ENCODE measurements at regions not wholly inside any gene's neighbourhood (a gene's known extent, or its start where the extent isn't known, plus 50 kb on each side); places are given as distances from the start of the nearest gene placed in this dataset.

DNA sequence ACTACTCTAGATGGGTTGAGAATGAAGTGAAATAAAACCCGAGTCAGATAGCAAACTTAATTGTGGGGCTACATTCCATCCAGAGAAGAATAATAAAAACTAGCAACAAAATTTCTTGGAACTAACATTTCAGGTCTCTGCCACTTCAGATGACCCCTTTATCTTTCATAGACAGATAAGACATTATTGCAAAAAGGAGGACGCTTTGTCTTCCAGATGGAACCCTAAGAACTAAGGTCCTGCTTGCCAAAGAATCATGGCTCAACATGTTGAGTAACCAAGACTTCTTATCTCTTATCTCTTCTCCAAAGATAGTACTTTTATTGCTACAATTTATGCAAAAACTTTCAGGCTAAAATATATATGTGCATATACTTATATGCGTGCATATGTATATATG lies 221.1 kb upstream of the PREP start:
- no peak overlapping the region for H3K4me3 ChIP-seq (replicated peaks in 1 of 3; ENCODE audit: insufficient read depth in 1 of 3, low read depth in 2 of 3, low read length in 3 of 3)
- H3K79me2 ChIP-seq (ENCODE audit: insufficient read depth, low read length) = no peaks in the 10 kb centered on the region
- in situ Hi-C loops (cut with HindIII; ENCODE audit: extremely low pct_ligation_motif_present, low pct_unique_long_range_greater_than_20kb) = no loop called here
- H3K9me3 ChIP-seq (ENCODE audit: low read length) = no peaks in the 10 kb centered on the region
- no TSS peak for BruUV-seq (replicated peaks)
- H3K36me3 ChIP-seq (replicated peaks in 1 of 2; ENCODE audit: control insufficient read depth in 1 of 2, insufficient read depth in 2 of 2, low read length in 2 of 2) = no peaks in the 10 kb centered on the region
- H3K4me2 ChIP-seq (ENCODE audit: low read depth, low read length) = no peak overlapping the region
- H3K9ac ChIP-seq (ENCODE audit: insufficient read depth, low read depth, low read length) = no peak overlapping the region
- no peaks in the 10 kb centered on the region for H3K4me1 ChIP-seq (ENCODE audit: insufficient read depth, low read length)
- intact Hi-C loops (cut with micrococcal nuclease; ENCODE audit: unreplicated experiment) = no loop called here
- TF ChIP-seq ZNF451 (CRISPR knock-in tag; IDR thresholded peaks at IDR 0.05) (no peak), ZNF431 (CRISPR knock-in tag; IDR thresholded peaks at IDR 0.05; ENCODE audit: borderline replicate concordance, low read depth) (no peak), ZNF256 (CRISPR knock-in tag; conservative IDR thresholded peaks at IDR 0.05) (no peak), PHF8 (CRISPR knock-in tag; IDR thresholded peaks at IDR 0.05) (no peak), ZNF749 (CRISPR knock-in tag; IDR thresholded peaks at IDR 0.05; ENCODE audit: borderline replicate concordance) (no peak), ZNF205 (CRISPR knock-in tag; IDR thresholded peaks at IDR 0.05) (no peak), HNRNPLL (IDR thresholded peaks at IDR 0.05; ENCODE audit: low read depth, low read length, poor library complexity, severe bottlenecking) (no peak)
- CTCF ChIA-PET (ENCODE audit: low intra/inter-chr PET ratio, low total read pairs) = no interaction called here
- no peak overlapping the region for H3K27ac ChIP-seq (ENCODE audit: extremely low read length, insufficient read depth, low read length)
- DNase-seq (ENCODE audit: low spot score) (no peak), FAIRE-seq (no peak), ATAC-seq (no peak)
- no peak overlapping the region for H2AFZ ChIP-seq (ENCODE audit: low read length)
- H4K20me1 ChIP-seq (ENCODE audit: insufficient read depth, low read length) = no peaks in the 10 kb centered on the region
- WGBS (ENCODE audit: low lambda C conversion rate) = 21% methylated on average over 3 of the region's 3 CpGs
- 0 out of 5 replicates have a peak, but pooled peaks cover 0 to 3% of the 10 kb centered on the region in 2 experiments for H3K27me3 ChIP-seq (ENCODE audit: control insufficient read depth in 1 of 2, insufficient read depth in 2 of 2, low read length in 2 of 2)
- POLR2A ChIA-PET = no interaction called here

- H3K27me3 ChIP-seq (ENCODE audit: control insufficient read depth in 1 of 2, insufficient read depth in 2 of 2, low read length in 2 of 2) = 0 out of 5 replicates have a peak, but pooled peaks cover 0 to 3% of the 10 kb centered on the region in 2 experiments
- no peak for FAIRE-seq
- no peak for DNase-seq (ENCODE audit: low spot score)
- no peaks in the 10 kb centered on the region for H3K36me3 ChIP-seq (replicated peaks in 1 of 2; ENCODE audit: control insufficient read depth in 1 of 2, insufficient read depth in 2 of 2, low read length in 2 of 2)
- WGBS (ENCODE audit: low lambda C conversion rate) = 0% methylated on average over 3 of the region's 3 CpGs
- no peak overlapping the region for H3K27ac ChIP-seq (ENCODE audit: extremely low read length, insufficient read depth, low read length)
- intact Hi-C loops (cut with micrococcal nuclease; ENCODE audit: unreplicated experiment) = no loop called here
- BruUV-seq (replicated peaks) = no TSS peak
- H3K4me1 ChIP-seq (ENCODE audit: insufficient read depth, low read length) = no peaks in the 10 kb centered on the region
- no peak for ATAC-seq
- H3K9ac ChIP-seq (ENCODE audit: insufficient read depth, low read depth, low read length) = no peak overlapping the region
- no peak overlapping the region for H3K4me2 ChIP-seq (ENCODE audit: low read depth, low read length)
- no peaks in the 10 kb centered on the region for H4K20me1 ChIP-seq (ENCODE audit: insufficient read depth, low read length)
- POLR2A ChIA-PET = no interaction called here
- no peaks in the 10 kb centered on the region for H3K9me3 ChIP-seq (ENCODE audit: low read length)
- H2AFZ ChIP-seq (ENCODE audit: low read length) = no peak overlapping the region
- CTCF ChIA-PET (ENCODE audit: low intra/inter-chr PET ratio, low total read pairs) = no interaction called here
- H3K79me2 ChIP-seq (ENCODE audit: insufficient read depth, low read length) = no peaks in the 10 kb centered on the region
- no peak overlapping the region for H3K4me3 ChIP-seq (replicated peaks in 1 of 3; ENCODE audit: insufficient read depth in 1 of 3, low read depth in 2 of 3, low read length in 3 of 3)
- in situ Hi-C loops (cut with HindIII; ENCODE audit: extremely low pct_ligation_motif_present, low pct_unique_long_range_greater_than_20kb) = no loop called here
- TF ChIP-seq, protein P1, sequence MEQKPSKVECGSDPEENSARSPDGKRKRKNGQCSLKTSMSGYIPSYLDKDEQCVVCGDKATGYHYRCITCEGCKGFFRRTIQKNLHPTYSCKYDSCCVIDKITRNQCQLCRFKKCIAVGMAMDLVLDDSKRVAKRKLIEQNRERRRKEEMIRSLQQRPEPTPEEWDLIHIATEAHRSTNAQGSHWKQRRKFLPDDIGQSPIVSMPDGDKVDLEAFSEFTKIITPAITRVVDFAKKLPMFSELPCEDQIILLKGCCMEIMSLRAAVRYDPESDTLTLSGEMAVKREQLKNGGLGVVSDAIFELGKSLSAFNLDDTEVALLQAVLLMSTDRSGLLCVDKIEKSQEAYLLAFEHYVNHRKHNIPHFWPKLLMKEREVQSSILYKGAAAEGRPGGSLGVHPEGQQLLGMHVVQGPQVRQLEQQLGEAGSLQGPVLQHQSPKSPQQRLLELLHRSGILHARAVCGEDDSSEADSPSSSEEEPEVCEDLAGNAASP (CRISPR knock-in tag; IDR thresholded peaks at IDR 0.05; ENCODE audit: borderline replicate concordance) = no peak
- TF ChIP-seq MXD4 (CRISPR knock-in tag; IDR thresholded peaks at IDR 0.05) = no peak
- no peak for TF ChIP-seq ZNF543 (CRISPR knock-in tag; IDR thresholded peaks at IDR 0.05)
- TF ChIP-seq ZNF331 (CRISPR knock-in tag; IDR thresholded peaks at IDR 0.05) = no peak
- TF ChIP-seq ZNF354B (CRISPR knock-in tag; IDR thresholded peaks at IDR 0.05) = no peak
- TF ChIP-seq FOXM1 (CRISPR knock-in tag; IDR thresholded peaks at IDR 0.05) = no peak
- TF ChIP-seq HOXA5 (CRISPR knock-in tag; IDR thresholded peaks at IDR 0.05) = no peak
- TF ChIP-seq KDM5B (CRISPR knock-in tag; IDR thresholded peaks at IDR 0.05; ENCODE audit: borderline replicate concordance) = no peak
- no peak for TF ChIP-seq HOXD1 (CRISPR knock-in tag; IDR thresholded peaks at IDR 0.05)
- TF ChIP-seq, protein P2, sequence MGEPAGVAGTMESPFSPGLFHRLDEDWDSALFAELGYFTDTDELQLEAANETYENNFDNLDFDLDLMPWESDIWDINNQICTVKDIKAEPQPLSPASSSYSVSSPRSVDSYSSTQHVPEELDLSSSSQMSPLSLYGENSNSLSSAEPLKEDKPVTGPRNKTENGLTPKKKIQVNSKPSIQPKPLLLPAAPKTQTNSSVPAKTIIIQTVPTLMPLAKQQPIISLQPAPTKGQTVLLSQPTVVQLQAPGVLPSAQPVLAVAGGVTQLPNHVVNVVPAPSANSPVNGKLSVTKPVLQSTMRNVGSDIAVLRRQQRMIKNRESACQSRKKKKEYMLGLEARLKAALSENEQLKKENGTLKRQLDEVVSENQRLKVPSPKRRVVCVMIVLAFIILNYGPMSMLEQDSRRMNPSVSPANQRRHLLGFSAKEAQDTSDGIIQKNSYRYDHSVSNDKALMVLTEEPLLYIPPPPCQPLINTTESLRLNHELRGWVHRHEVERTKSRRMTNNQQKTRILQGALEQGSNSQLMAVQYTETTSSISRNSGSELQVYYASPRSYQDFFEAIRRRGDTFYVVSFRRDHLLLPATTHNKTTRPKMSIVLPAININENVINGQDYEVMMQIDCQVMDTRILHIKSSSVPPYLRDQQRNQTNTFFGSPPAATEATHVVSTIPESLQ (CRISPR knock-in tag; conservative IDR thresholded peaks at IDR 0.05) = no peak
- no peak for TF ChIP-seq ZNF773 (CRISPR knock-in tag; IDR thresholded peaks at IDR 0.05; ENCODE audit: borderline replicate concordance)
Measured at GRCh38 chr6:105622226-105622625, 219.3 kb upstream of the PREP start.
